Muscle of leg (tissue), 3 donors: ENCODE measurements at regions not wholly inside any gene's neighbourhood (a gene's known extent, or its start where the extent isn't known, plus 50 kb on each side); places are given as distances from the start of the nearest gene placed in this dataset.
"Not testable (repeated sequence)": the region's sequence is repeated elsewhere in the genome, so short reads cannot be mapped to it uniquely, and the experiment has no call there.

Experiments used
- DNase-seq: peaks from one replicate; pipeline ENCODE4 v3.0.0; 2013
- H3K27ac ChIP-seq: one replicate; pipeline ENCODE4 v1.5.1; 2013; ENCODE audit warnings: mild to moderate bottlenecking, low read length, control low read depth
- H3K27me3 ChIP-seq: one replicate; pipeline ENCODE4 v1.6.1; 2013; ENCODE audit warnings: low read length; ENCODE audit not compliant: control insufficient read depth, insufficient read depth
- H3K36me3 ChIP-seq: one replicate; pipeline ENCODE4 v1.6.1; 2013; ENCODE audit warnings: low read length; ENCODE audit not compliant: control insufficient read depth, insufficient read depth
- H3K4me1 ChIP-seq: one replicate; pipeline ENCODE4 v1.6.1; 2013; ENCODE audit warnings: low read length; ENCODE audit not compliant: control insufficient read depth, insufficient read depth
- H3K4me3 ChIP-seq: one replicate; pipeline ENCODE4 v1.5.1; 2013; ENCODE audit warnings: low read length, control low read depth
- H3K9me3 ChIP-seq: replicated peaks from 2 replicates; pipeline ENCODE4 v1.6.1; 2013; ENCODE audit warnings: low read depth, low read length; ENCODE audit not compliant: control insufficient read depth
- WGBS: methylation state at CpG from one replicate; pipeline ENCODE4 v1.1.5; 2013; ENCODE audit warnings: missing lambda C conversion rate; ENCODE audit not compliant: insufficient coverage; 5-methylcytosine and 5-hydroxymethylcytosine counted together

DNA sequence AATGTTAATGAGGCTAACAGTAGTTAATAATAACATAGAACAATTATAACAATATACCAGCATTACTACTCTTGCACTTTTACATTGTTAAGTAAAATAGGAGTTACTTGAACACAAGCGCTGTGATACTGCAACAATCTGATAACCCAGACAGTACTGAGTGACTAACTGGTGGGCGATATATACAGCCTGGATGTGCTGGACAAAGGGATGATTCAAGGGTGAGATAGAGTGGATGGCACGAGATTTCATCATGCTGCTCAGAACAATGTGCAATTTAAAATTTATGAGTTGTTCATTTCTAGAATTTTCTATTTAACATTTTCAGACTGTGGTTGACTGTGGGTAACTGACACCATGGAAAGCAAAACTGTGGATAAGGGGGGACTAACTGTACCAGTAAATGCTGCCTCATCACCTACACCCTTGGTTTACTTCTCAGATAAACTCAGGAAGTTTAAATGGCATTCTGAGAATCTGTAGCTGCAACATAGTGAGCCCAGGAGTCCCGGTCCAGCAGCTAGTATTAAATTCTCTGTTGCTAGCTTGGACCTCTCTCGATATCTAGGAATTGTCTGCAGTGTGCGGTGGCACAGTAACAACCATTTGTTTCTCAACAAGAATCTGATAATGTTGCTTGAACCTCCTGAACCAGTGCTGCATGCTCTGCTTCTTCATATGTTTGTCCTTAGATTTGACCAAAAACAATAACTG is 80.9 kb upstream of the SEC22B start:
- not testable (repeated sequence) for H3K4me1 ChIP-seq, DNase-seq, H3K27ac ChIP-seq, H3K9me3 ChIP-seq, H3K36me3 ChIP-seq, H3K27me3 ChIP-seq, H3K4me3 ChIP-seq
- no CpG with 5 or more reads among the region's 6 CpGs for WGBS

DNA sequence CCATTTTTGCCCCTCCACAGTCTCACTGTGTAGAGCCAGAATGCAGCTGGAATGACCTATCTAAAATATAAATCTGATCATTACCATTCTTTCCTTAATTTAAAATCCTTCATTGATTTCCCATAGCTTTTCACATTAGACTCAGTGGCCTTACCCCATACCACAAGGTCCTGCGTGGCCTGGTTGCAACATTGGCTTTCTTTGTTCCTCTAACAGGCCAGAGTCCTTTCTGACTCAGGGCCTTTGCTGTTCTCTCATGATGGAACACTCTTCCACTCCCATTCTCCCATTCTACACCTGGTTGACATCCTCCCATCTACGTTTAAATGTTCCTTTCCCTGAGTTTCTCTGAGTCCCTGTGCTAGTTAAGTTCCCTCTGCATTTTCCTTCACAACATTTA is 74.4 kb upstream of the SEC22B start:
- H3K9me3 ChIP-seq, H3K27me3 ChIP-seq, H3K4me3 ChIP-seq, H3K27ac ChIP-seq, H3K36me3 ChIP-seq, DNase-seq, H3K4me1 ChIP-seq: not testable (repeated sequence)
- WGBS: no CpG with 5 or more reads among the region's 2 CpGs

- not testable (repeated sequence) for H3K36me3 ChIP-seq, H3K27me3 ChIP-seq, DNase-seq, H3K4me1 ChIP-seq, H3K9me3 ChIP-seq, H3K4me3 ChIP-seq, H3K27ac ChIP-seq
- no CpG with 5 or more reads among the region's 7 CpGs for WGBS
Measured at GRCh38 chr1:120248726-120249427, 72.6 kb upstream of the SEC22B start.

GRCh38 chr1:120248203-120248602 is 71.9 kb upstream of the SEC22B start:
- H3K27ac ChIP-seq, H3K27me3 ChIP-seq, H3K4me1 ChIP-seq, DNase-seq, H3K9me3 ChIP-seq, H3K36me3 ChIP-seq, H3K4me3 ChIP-seq: not testable (repeated sequence)
- WGBS: no CpG with 5 or more reads among the region's 2 CpGs

DNA sequence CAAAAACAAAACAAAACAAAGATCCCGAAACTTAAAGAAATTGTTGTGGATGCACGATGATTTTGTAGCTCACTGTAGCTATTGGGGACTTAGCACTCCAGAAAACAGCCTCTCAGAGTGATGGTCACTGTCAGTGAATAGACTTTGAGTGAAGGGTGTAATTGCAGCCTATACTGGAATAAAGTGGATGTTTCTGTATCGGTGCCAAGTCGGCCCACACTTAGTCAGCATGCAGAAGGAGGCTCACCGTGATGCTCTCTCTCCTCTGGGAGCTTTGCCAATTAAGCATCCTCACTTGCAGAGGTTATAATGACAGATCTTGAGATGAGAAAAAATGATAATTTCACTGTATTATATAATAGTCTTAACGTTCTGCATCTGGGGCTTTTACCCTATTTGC is 67.5 kb upstream of the SEC22B start:
- WGBS: no CpG with 5 or more reads among the region's 6 CpGs
- not testable (repeated sequence) for H3K27me3 ChIP-seq, H3K36me3 ChIP-seq, H3K4me3 ChIP-seq, H3K9me3 ChIP-seq, DNase-seq, H3K4me1 ChIP-seq, H3K27ac ChIP-seq

DNA sequence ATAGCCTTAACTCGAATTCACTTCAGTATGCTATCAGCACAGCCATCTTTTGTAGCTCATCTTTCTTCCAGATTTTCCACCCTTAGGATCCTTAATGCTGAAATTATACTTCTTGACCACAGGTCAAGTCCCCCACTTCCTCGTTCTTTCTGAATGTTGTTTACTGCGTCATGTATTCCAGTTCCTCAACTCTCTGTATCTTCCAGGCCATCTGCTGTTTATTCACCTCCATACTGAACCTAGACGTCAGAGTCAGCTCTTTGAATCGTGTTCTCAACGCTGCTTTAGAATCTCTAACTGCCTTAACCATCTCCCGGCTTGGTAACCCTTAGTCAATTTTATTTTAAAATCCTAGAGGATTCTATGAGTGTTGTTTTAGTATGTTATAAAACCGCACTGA is 66.3 kb upstream of the SEC22B start:
- DNase-seq, H3K27me3 ChIP-seq, H3K27ac ChIP-seq, H3K9me3 ChIP-seq, H3K36me3 ChIP-seq, H3K4me3 ChIP-seq, H3K4me1 ChIP-seq: not testable (repeated sequence)
- no CpG with 5 or more reads among the region's 8 CpGs for WGBS

DNA sequence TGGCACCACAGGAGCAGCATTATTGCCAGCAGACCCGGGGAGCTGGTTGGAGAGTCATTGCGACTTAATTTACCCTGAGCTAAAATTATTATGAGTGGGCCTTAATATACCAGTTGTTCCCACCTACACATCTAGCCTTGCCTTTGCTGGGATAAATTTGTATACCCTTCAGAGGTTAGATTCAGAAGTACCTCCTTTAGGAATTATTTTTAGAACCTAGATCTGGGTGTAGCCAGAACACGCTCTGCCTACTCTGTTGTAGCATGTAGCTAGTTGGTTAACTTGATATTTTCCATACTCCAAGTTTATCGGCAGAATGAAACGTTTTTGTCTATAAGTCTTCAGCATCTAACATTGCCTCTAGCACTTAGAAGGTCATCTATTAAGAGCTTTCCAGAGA is 65.5 kb upstream of the SEC22B start:
- H3K27ac ChIP-seq, H3K27me3 ChIP-seq, H3K9me3 ChIP-seq, H3K4me3 ChIP-seq, H3K36me3 ChIP-seq, H3K4me1 ChIP-seq, DNase-seq: not testable (repeated sequence)
- WGBS: no CpG with 5 or more reads among the region's 5 CpGs

DNA sequence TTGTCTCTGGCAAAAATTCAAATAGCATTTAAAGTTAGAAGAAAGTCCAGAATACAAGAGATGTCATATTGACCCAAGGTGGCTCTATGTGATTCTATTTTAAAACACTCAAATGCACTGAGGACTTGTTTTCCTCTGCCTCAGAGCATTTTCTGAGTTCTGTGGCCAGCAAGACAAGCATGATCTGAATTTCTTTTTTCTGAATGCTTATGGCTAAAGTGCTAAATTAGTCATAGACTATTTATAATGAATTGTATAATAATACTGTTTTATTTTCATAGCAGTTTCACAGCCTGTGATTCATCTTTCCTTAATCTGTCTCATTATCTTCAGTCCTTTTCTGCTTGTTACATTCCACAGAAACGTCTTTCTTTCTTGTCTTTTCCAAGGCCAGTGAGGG is 63.9 kb upstream of the SEC22B start:
- not testable (repeated sequence) for H3K27me3 ChIP-seq, H3K9me3 ChIP-seq, DNase-seq, H3K36me3 ChIP-seq, H3K4me3 ChIP-seq, H3K27ac ChIP-seq, H3K4me1 ChIP-seq
- no CpG with 5 or more reads among the region's 1 CpG for WGBS

GRCh38 chr1:120239351-120239750 is 63.0 kb upstream of the SEC22B start:
- H3K4me3 ChIP-seq, H3K9me3 ChIP-seq, H3K36me3 ChIP-seq, DNase-seq, H3K27ac ChIP-seq, H3K27me3 ChIP-seq, H3K4me1 ChIP-seq: not testable (repeated sequence)

DNA sequence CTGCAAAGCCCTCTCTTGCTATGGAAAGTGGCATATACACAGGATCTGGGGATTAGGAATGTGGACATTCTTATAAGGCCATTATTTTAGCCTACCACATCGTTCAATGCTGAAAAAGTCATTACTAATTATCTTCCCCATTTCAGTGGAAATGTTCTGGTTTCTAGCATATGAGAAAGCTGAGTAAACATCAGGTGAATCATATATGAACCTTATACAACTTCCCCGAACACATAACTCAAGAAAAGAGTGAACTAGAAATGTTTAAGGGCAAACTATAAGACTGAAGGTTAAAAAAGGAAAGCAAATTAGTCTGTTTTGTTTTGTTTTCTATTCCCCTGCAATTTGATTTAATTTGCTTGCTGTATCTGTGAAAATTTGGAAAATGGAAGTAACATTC is 62.5 kb upstream of the SEC22B start:
- H3K27me3 ChIP-seq, H3K9me3 ChIP-seq, H3K27ac ChIP-seq, H3K4me3 ChIP-seq, DNase-seq, H3K36me3 ChIP-seq, H3K4me1 ChIP-seq: not testable (repeated sequence)
- no CpG with 5 or more reads among the region's 2 CpGs for WGBS

DNA sequence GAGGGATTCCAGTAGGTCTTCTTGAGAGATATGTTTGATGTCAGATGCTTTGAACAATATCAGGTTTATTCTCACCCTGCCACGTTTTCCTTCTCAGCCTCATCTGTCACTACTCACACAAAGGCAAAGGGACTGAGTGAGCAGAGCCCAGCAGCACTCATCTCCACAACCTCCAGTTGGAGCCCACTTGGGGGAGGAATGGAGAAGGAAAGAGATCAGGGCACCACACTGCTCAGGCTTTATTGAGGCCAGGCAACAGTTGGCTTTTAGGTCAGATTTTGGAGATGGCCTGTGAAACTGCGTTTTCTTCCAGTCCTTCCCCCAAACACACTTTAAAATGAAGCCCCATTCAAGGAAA is 57.3 kb upstream of the SEC22B start:
- H3K27me3 ChIP-seq, H3K4me3 ChIP-seq, DNase-seq, H3K27ac ChIP-seq, H3K36me3 ChIP-seq, H3K4me1 ChIP-seq, H3K9me3 ChIP-seq: not testable (repeated sequence)
- WGBS: no CpG with 5 or more reads among the region's 2 CpGs
